ENCODE measurements at regions not wholly inside any gene's neighbourhood (a gene's known extent, or its start where the extent isn't known, plus 50 kb on each side); places are given as distances from the start of the nearest gene placed in this dataset.

GRCh38 chr7:153027904-153028303 is 268.4 kb downstream of the ACTR3B start:
- Histone ChIP-seq H3K14ac (replicated peaks; ENCODE audit: low read depth, low read length) (no peak overlapping the region), H3K9ac (ENCODE audit: low read depth, low read length) (no peak overlapping the region), H2AFZ (replicated peaks; ENCODE audit: low read length, poor library complexity) (no peak overlapping the region), H3K4me1 (ENCODE audit: control insufficient read depth, insufficient read depth, low read length) (no peaks in the 10 kb centered on the region), H3K36me3 (ENCODE audit: control insufficient read depth, insufficient read depth, low read length) (no peaks in the 10 kb centered on the region), H2BK5ac (ENCODE audit: low read depth, low read length, poor library complexity, severe bottlenecking) (no peak overlapping the region), H3K23ac (ENCODE audit: low read depth, low read length) (no peak overlapping the region), H2AK9ac (replicated peaks; ENCODE audit: low read depth, low read length, poor library complexity) (no peak overlapping the region), H3K9me3 (ENCODE audit: control insufficient read depth, insufficient read depth, low read length) (peaks cover 25% of the 10 kb centered on the region), H2BK20ac (ENCODE audit: low read depth, low read length) (no peak overlapping the region), H3K18ac (ENCODE audit: low read depth, low read length) (no peak overlapping the region), H4K8ac (ENCODE audit: low read depth in 2 of 2, low read length in 2 of 2) (no peak overlapping the region), H4K91ac (ENCODE audit: insufficient read depth, low read depth, low read length) (no peak overlapping the region), H4K20me1 (ENCODE audit: insufficient read depth, low read length) (no peaks in the 10 kb centered on the region), H2BK15ac (ENCODE audit: low read depth, low read length) (no peak overlapping the region), H3K27ac (ENCODE audit: insufficient read depth, low read length) (no peak overlapping the region), H3K4ac (ENCODE audit: low read depth, low read length) (no peak overlapping the region), H3K79me1 (ENCODE audit: low read depth in 1 of 2, low read length in 2 of 2) (no peaks in the 10 kb centered on the region), H3K56ac (ENCODE audit: extremely low read depth, insufficient read depth, low read length) (no peak overlapping the region), H2BK120ac (ENCODE audit: low read depth, low read length) (no peak overlapping the region), H2AK5ac (ENCODE audit: low read depth, low read length) (no peak overlapping the region), H4K5ac (ENCODE audit: low read depth, low read length) (no peak overlapping the region), H3K9me1 (ENCODE audit: insufficient read depth, low read length) (no peaks in the 10 kb centered on the region), H3K27me3 (ENCODE audit: control insufficient read depth, insufficient read depth, low read length) (no peaks in the 10 kb centered on the region), H3K4me3 (ENCODE audit: insufficient read depth, low read depth, low read length) (no peak overlapping the region), H3K4me2 (ENCODE audit: low read depth, low read length) (no peak overlapping the region)
- ATAC-seq (ENCODE audit: low read depth) (no peak), DNase-seq (no peak)
- dilution Hi-C loops (cut with HindIII; ENCODE audit: low sequenced_read_pairs, unreplicated experiment) (no loop called here), intact Hi-C loops (cut with micrococcal nuclease) (no loop called here), in situ Hi-C loops (cut with MboI; ENCODE audit: low sequenced_read_pairs) (no loop called here)
- CTCF ChIA-PET, result no interaction called here
- TF ChIP-seq NFE2L2 (IDR thresholded peaks at IDR 0.05; ENCODE audit: low read depth, low read length), result no peak
- POLR2A ChIA-PET (ENCODE audit: unreplicated experiment), result no interaction called here
- BruUV-seq (replicated peaks), result no TSS peak
- no CpG with 5 or more reads among the region's 13 CpGs for WGBS, 2 experiments (ENCODE audit: extremely low coverage in 2 of 2, insufficient read length in 1 of 2)
